ENCODE measurements at regions not wholly inside any gene's neighbourhood (a gene's known extent, or its start where the extent isn't known, plus 50 kb on each side); places are given as distances from the start of the nearest gene placed in this dataset.
"Not testable (repeated sequence)": the region's sequence is repeated elsewhere in the genome, so short reads cannot be mapped to it uniquely, and the experiment has no call there.

DNA sequence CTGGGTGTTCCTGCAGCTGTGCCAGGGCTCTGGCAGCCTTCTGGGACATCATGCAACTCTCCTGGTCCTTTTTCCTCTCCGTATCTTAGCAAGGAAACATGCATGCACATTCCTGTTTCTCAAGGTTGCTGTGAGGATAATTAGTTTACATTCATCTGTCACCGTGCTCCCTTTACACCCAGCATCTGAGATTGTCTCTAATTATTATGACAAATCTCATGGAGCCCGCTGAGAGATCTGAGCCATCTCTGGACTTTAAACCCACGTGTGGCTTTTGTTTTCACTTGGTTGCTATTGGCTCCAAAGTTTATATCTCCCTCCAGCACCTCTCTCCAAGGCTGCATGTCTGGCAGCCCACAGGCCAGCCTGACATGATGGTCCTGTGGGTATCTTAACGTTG lies 167.6 kb downstream of the UNC5CL start:
- no peak for DNase-seq (ENCODE audit: low read depth)
- TF ChIP-seq CTCF (conservative IDR thresholded peaks at IDR 0.05; ENCODE audit: low read depth, low read length): no peak
- no peak overlapping the region for H3K4me3 ChIP-seq (ENCODE audit: low read depth, low read length)

GRCh38 chr6:40868089-40868865 lies 170.7 kb downstream of the UNC5CL start:
- not testable (repeated sequence) for H3K4me3 ChIP-seq (ENCODE audit: low read depth, low read length); DNase-seq (ENCODE audit: low read depth)

DNA sequence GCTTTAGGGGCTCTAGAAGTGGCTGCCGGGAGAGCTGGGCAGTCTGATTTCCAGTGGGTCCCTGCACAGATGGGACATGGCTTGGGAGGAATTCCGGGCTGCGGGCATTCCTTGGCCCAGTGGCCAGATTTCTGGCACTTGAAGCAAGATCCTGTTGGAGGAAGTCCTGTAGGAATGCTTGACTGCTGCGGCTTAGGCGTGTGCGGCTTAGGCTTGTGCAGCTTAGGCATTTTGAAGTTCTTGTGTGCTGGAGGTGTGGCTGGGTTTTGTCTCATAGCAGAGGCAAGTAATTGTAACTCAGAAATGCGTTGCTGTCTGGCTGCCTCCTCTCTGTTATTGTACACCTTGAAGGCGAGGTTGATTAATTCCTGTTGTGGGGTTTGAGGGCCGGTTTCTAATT lies 171.5 kb downstream of the UNC5CL start:
- H3K4me3 ChIP-seq (ENCODE audit: low read depth, low read length); DNase-seq (ENCODE audit: low read depth): not testable (repeated sequence)

DNA sequence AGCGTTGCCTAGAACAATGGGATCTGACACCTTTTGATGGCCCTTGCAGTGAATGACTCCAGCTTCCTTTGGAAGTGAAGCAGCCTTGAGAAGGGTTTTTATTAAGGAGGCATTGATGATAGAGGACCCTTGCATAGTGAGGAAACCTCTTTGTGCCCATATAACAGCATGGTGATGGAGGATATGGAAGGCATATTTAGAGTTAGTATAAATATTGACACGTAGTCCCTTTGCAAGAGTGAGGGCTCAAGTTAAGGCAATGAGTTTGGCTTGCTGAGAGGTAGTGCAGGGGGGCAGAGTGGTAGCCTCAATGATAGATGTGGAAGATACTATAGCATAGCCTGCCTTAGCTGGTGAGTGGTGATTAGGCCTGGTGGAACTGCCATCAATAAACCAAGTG lies 173.8 kb downstream of the UNC5CL start:
- not testable (repeated sequence) for H3K4me3 ChIP-seq (ENCODE audit: low read depth, low read length); DNase-seq (ENCODE audit: low read depth)

GRCh38 chr6:40860443-40860842 lies 178.6 kb downstream of the UNC5CL start:
- no peak overlapping the region for H3K4me3 ChIP-seq (ENCODE audit: low read depth, low read length)
- TF ChIP-seq CTCF (conservative IDR thresholded peaks at IDR 0.05; ENCODE audit: low read depth, low read length): no peak
- no peak for DNase-seq (ENCODE audit: low read depth)

DNA sequence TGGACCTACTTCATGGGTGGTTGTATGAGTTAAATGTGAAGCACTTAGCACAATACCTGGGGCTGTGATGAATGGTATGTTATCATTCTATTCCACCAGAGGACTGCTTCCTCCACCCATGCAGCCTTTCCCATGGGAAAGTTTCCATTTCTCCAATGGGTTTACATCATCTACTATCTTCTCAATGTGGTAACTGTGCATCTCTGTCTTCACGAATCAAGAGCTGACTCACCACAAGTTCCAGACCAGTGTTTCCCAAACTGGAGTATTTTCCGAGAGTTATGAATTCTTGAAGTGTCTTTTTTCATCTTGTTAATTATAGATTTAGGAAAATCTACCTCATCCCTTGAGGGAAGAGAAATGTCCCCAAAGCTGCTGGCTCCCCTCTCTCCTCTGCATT lies 182.8 kb downstream of the UNC5CL start:
- no peak for DNase-seq (ENCODE audit: low read depth)
- no peak overlapping the region for H3K4me3 ChIP-seq (ENCODE audit: low read depth, low read length)
- no peak for TF ChIP-seq CTCF (conservative IDR thresholded peaks at IDR 0.05; ENCODE audit: low read depth, low read length)

DNA sequence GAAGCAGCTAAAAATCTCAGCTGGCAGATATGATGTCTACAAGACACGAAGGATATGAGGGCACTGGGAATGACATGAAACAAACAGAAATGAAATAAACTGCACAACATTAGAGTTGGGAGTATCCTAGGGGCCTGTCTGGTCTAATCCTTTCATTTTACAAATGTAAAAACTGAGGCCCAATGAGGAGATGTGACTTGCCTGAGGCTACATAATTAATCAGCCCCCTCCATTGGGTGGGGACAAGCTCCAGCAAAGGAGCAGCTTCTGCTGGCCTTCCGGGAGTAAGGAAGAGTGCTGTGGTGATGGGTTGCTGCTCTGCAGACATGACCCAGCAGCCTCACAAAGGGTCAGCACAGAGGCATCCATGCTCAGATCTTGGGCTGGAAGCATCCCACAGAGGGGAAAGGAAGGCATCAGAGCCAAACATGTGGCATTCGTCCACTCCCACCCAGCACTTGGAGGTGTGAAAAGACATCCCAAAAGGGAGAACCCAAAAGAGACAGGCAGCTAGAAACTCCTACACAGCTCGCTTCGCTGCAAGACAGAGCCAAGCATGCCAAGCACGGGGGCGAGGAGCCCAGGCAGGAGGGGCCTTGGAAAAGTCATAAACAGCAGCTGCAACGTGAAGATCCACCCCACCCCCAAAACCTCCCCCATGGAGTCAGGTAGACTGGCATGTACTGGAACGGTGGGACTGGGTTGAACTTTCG lies 183.7 kb downstream of the UNC5CL start:
- TF ChIP-seq CTCF (conservative IDR thresholded peaks at IDR 0.05; ENCODE audit: low read depth, low read length): no peak
- H3K4me3 ChIP-seq (ENCODE audit: low read depth, low read length): no peak overlapping the region
- DNase-seq (ENCODE audit: low read depth): no peak

DNA sequence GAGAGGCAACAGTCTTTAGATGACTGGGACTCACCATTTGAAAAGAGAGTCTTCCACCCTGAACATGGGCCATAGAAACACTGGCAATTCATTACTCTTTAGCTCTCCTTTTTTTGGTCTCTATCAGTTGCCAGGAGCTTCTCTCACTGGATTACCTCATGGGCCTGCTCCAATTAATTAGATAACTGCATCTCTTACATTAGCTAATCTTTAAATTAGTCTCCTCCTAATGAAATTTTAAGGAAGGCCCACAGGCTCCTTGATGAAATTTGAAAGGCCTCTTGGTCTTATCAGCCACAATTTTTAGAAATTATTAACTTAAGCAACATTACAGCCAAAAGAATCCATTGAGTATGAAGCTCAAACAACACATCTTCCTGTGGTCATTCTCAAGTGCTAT lies 184.4 kb downstream of the UNC5CL start:
- TF ChIP-seq CTCF (conservative IDR thresholded peaks at IDR 0.05; ENCODE audit: low read depth, low read length): no peak
- no peak overlapping the region for H3K4me3 ChIP-seq (ENCODE audit: low read depth, low read length)
- DNase-seq (ENCODE audit: low read depth): no peak
